Hepatocyte (in vitro differentiated cells): ENCODE measurements at regions not wholly inside any gene's neighbourhood (a gene's known extent, or its start where the extent isn't known, plus 50 kb on each side); places are given as distances from the start of the nearest gene placed in this dataset.

Source experiments
- DNase-seq: peaks from one replicate; pipeline ENCODE4 v3.0.0-alpha.2; 2016; ENCODE audit warnings: low spot score
- H2AFZ ChIP-seq: fragments of 200-600 bp; sonication (generic); 2 replicates; pipeline ENCODE4 v1.6.0; 2016; ENCODE audit warnings: antibody characterized with exemption, mild to moderate bottlenecking
- H3K27ac ChIP-seq: fragments of 200-600 bp; sonication (generic); 2 replicates; pipeline ENCODE4 v1.5.1; 2016; ENCODE audit warnings: mild to moderate bottlenecking
- H3K27me3 ChIP-seq: fragments of 200-600 bp; sonication (generic); 2 replicates; pipeline ENCODE4 v1.6.1; 2016
- H3K36me3 ChIP-seq: fragments of 200-600 bp; sonication (generic); replicated peaks from 2 replicates; pipeline ENCODE4 v1.5.1; 2016; ENCODE audit warnings: low read depth; ENCODE audit not compliant: insufficient read depth
- H3K4me1 ChIP-seq: fragments of 200-600 bp; sonication (generic); 2 replicates; pipeline ENCODE4 v1.5.1; 2016; ENCODE audit warnings: mild to moderate bottlenecking, moderate library complexity; ENCODE audit not compliant: insufficient read depth
- H3K4me2 ChIP-seq: fragments of 200-600 bp; sonication (generic); 2 replicates; pipeline ENCODE4 v1.6.0; 2016
- H3K4me3 ChIP-seq: fragments of 200-600 bp; sonication (generic); 2 replicates; pipeline ENCODE4 v1.5.1; 2016; ENCODE audit warnings: mild to moderate bottlenecking
- H3K79me2 ChIP-seq: fragments of 200-600 bp; sonication (generic); 2 replicates; pipeline ENCODE4 v1.6.0; 2017; ENCODE audit warnings: mild to moderate bottlenecking
- H3K9me2 ChIP-seq: fragments of 200-600 bp; sonication (generic); replicated peaks from 2 replicates; pipeline ENCODE4 v1.6.0; 2017; ENCODE audit warnings: mild to moderate bottlenecking; ENCODE audit not compliant: insufficient read depth
- H3K9me3 ChIP-seq: fragments of 200-600 bp; sonication (generic); 2 replicates; pipeline ENCODE4 v1.5.1; 2016; ENCODE audit warnings: low read depth, mild to moderate bottlenecking
- H4K20me1 ChIP-seq: fragments of 200-600 bp; sonication (generic); 2 replicates; pipeline ENCODE4 v1.6.0; 2016; ENCODE audit warnings: mild to moderate bottlenecking; ENCODE audit not compliant: insufficient read depth, poor library complexity, severe bottlenecking
- CTCF ChIP-seq: fragments of 200-600 bp; sonication (generic); IDR thresholded peaks from 2 replicates; pipeline ENCODE4 v1.5.1; 2016; ENCODE audit warnings: antibody characterized with exemption, mild to moderate bottlenecking; ENCODE audit not compliant: poor library complexity
- EZH2 ChIP-seq: fragments of 200-600 bp; sonication (generic); IDR thresholded peaks from 2 replicates; pipeline ENCODE4 v1.6.1; 2016; ENCODE audit warnings: antibody characterized with exemption, mild to moderate bottlenecking, borderline replicate concordance
- EZH2phosphoT487 ChIP-seq: fragments of 200-600 bp; sonication (generic); IDR thresholded peaks from one replicate; pipeline ENCODE4 v1.6.1; 2018; ENCODE audit warnings: antibody characterized with exemption, mild to moderate bottlenecking, low read depth, moderate library complexity; ENCODE audit not compliant: unreplicated experiment, severe bottlenecking
- WGBS: methylation state at CpG from one replicate; pipeline ENCODE4 v1.1.6; 2016; ENCODE audit warnings: low lambda C conversion rate; ENCODE audit errors: missing lambda C conversion rate; 5-methylcytosine and 5-hydroxymethylcytosine counted together

DNA sequence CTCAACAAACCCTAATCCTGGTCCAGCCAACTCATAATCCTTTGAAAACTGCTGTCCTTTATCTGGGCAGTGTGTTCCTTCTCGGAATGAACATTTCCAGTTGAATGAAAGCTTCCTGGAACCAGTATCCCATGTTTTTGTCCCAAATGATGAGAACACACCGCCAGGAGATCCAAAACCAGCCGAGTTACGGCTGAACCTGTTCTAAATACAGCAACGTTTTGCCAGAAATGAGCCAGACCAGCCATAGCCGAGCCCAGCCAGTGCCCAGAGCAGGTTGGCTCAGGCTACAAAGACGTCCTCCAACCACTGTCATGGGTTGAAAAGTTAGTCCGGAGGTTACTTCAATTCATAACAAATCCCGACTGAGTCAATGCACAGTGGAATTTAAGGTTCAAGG, 67.6 kb upstream of the FOXF1 start:
- Histone ChIP-seq H3K9me3 (no peaks in the 10 kb centered on the region), H3K36me3 (no peaks in the 10 kb centered on the region), H3K27me3 (no peaks in the 10 kb centered on the region), H3K9me2 (no peaks in the 10 kb centered on the region), H3K27ac (no peak overlapping the region), H4K20me1 (no peaks in the 10 kb centered on the region), H2AFZ (no peak overlapping the region), H3K4me2 (no peak overlapping the region), H3K4me1 (peaks cover 13% of the 10 kb centered on the region), H3K79me2 (no peaks in the 10 kb centered on the region), H3K4me3 (no peak overlapping the region)
- TF ChIP-seq EZH2: no peak
- no peak for TF ChIP-seq EZH2phosphoT487
- TF ChIP-seq CTCF: no peak
- whole genome bisulfite sequencing: 87% methylated on average over 9 of the region's 9 CpGs
- DNase-seq: no peak

DNA sequence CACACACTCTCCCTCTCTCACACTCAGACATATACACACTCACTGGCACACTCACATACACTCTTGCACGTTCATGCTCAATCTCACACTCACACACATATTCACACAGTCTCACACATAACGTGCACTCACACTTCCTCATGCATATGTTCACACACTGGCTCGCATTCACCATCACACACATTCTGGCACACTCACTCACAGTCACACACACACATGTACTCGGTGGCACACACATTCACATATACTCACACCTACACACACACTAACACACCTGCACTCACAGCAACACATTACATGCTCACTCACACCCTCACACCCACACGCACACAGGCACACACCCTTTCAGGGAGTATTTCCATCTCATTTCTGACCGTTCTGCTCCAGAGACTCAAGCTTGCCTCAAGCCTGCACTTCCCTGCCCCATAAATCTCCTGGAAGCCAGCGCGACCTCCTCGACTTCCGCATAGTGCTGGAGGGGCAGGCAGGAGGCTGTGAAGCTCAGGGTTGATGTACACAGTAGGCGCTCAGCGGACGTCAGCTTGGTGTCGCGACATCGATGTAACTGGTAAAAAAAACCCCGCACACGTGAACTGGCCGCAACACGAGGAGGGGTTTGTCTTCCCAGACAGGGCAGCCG, 66.7 kb upstream of the FOXF1 start:
- no peaks in the 10 kb centered on the region for H3K27me3 ChIP-seq
- WGBS: 69% methylated on average over 21 of the region's 21 CpGs
- H3K9me3 ChIP-seq: no peaks in the 10 kb centered on the region
- no peaks in the 10 kb centered on the region for H3K36me3 ChIP-seq
- H4K20me1 ChIP-seq: no peaks in the 10 kb centered on the region
- H3K4me1 ChIP-seq: peaks cover 13% of the 10 kb centered on the region
- TF ChIP-seq EZH2 (no peak), CTCF (no peak), EZH2phosphoT487 (no peak)
- H3K4me3 ChIP-seq: no peak overlapping the region
- H3K27ac ChIP-seq: peak overlapping the region; percentile 51
- H3K79me2 ChIP-seq: no peaks in the 10 kb centered on the region
- DNase-seq: no peak
- H3K9me2 ChIP-seq: no peaks in the 10 kb centered on the region
- H3K4me2 ChIP-seq: peak overlapping the region; percentile 65
- no peak overlapping the region for H2AFZ ChIP-seq

- Histone ChIP-seq H3K9me3 (no peaks in the 10 kb centered on the region), H2AFZ (no peak overlapping the region), H3K4me3 (no peak overlapping the region), H3K79me2 (no peaks in the 10 kb centered on the region), H3K4me2 (peak overlapping the region; percentile 65), H3K27ac (peak overlapping the region; percentile 51), H3K9me2 (no peaks in the 10 kb centered on the region), H3K27me3 (no peaks in the 10 kb centered on the region), H4K20me1 (no peaks in the 10 kb centered on the region), H3K4me1 (peaks cover 13% of the 10 kb centered on the region), H3K36me3 (no peaks in the 10 kb centered on the region)
- TF ChIP-seq EZH2phosphoT487 (no peak), CTCF (no peak), EZH2 (no peak)
- WGBS: 30% methylated on average over 17 of the region's 17 CpGs
- peak; percentile 74 for DNase-seq
These were observed 66.1 kb upstream of the FOXF1 start for GRCh38 chr16:86444261-86444660.

DNA sequence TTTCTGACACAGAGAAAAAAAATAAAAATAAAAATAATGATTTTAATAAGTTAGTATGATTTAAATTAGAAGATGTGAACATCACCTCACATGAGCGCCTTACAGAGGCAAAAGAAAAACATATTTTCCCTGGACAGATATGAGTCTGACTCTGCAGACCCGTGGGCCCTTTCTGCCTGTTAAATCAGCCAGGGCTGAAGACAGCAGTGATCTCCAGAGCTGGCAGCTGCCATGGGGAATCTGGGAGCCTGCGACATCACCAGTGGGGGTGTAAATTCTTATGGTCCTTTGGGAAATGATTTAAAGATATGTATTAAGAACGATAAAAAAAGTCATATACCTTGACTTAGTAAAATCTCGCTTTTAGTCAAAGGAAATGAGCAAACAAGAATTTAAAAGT, 65.7 kb upstream of the FOXF1 start:
- no peaks in the 10 kb centered on the region for H4K20me1 ChIP-seq
- H3K4me2 ChIP-seq: no peak overlapping the region
- H3K27me3 ChIP-seq: no peaks in the 10 kb centered on the region
- H3K4me1 ChIP-seq: peaks cover 13% of the 10 kb centered on the region
- no peaks in the 10 kb centered on the region for H3K36me3 ChIP-seq
- no peak overlapping the region for H3K4me3 ChIP-seq
- TF ChIP-seq EZH2 (no peak), CTCF (no peak), EZH2phosphoT487 (no peak)
- H3K9me3 ChIP-seq: no peaks in the 10 kb centered on the region
- WGBS: 60% methylated on average over 5 of the region's 5 CpGs
- DNase-seq: no peak
- H3K9me2 ChIP-seq: no peaks in the 10 kb centered on the region
- H3K79me2 ChIP-seq: no peaks in the 10 kb centered on the region
- peak overlapping the region; percentile 32 for H3K27ac ChIP-seq
- no peak overlapping the region for H2AFZ ChIP-seq
